ENCODE measurements at regions not wholly inside any gene's neighbourhood (a gene's known extent, or its start where the extent isn't known, plus 50 kb on each side); places are given as distances from the start of the nearest gene placed in this dataset.

DNA sequence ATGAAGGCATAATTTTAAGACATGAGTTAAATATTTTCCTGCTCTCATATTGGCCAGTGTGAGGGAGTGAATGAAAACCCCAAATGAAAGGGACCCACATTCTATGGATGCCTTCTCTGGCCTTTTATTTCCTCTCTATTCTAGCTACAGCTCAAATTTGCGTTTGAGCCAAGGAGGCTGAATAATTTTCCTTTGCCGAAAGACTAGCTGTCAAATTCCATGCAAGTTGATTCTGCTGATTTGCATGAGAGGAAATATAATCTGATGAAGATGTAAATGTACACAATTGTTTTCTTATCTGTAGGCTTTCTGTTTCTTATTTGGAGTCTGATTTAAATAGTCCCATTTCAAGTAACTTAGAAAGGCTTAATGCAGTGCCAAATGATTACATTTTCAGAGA lies 438.4 kb upstream of the SPRED2 start:
- TF ChIP-seq CTCF (IDR thresholded peaks at IDR 0.05; ENCODE audit: poor library complexity) (no peak), EZH2 (IDR thresholded peaks at IDR 0.05; ENCODE audit: borderline replicate concordance) (no peak), EZH2phosphoT487 (IDR thresholded peaks at IDR 0.05; ENCODE audit: low read depth, severe bottlenecking, unreplicated experiment) (no peak)
